HG03432 (cell line): ENCODE measurements at regions not wholly inside any gene's neighbourhood (a gene's known extent, or its start where the extent isn't known, plus 50 kb on each side); places are given as distances from the start of the nearest gene placed in this dataset.
"Not testable (repeated sequence)": the region's sequence is repeated elsewhere in the genome, so short reads cannot be mapped to it uniquely, and the experiment has no call there.

Source experiments
- ATAC-seq: cut with Tn5 transposase; IDR thresholded peaks from one replicate; pipeline ENCODE4 v1.9.1; 2021; ENCODE audit warnings: mild to moderate bottlenecking, moderate library complexity; ENCODE audit not compliant: unreplicated experiment

GRCh38 chr5:174504266-174504726, 220.1 kb upstream of the MSX2 start:
- ATAC-seq = no peak

DNA sequence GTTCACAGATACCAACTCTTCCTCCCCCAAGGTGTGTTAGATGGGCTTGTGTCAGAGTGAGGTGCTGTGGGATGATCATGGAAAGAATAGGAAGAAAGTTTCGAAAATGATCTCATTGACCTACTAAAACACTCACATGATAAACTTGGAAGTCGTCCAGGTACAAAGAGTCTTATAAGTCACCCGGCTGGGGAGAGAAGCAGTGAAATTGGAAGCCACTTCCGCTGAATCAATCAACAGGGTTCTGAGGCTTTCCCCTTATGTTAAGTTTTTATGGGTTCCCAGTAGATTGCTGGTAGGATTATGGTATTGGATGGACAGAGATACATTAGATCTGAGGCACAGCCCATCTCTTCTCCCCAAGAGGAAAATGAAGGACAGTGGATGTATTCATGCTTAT, 218.8 kb upstream of the MSX2 start:
- ATAC-seq = no peak

- not testable (repeated sequence) for ATAC-seq
Measured at GRCh38 chr5:174510782-174511453, 213.5 kb upstream of the MSX2 start.

GRCh38 chr5:174511714-174512253, 212.6 kb upstream of the MSX2 start:
- ATAC-seq = no peak

DNA sequence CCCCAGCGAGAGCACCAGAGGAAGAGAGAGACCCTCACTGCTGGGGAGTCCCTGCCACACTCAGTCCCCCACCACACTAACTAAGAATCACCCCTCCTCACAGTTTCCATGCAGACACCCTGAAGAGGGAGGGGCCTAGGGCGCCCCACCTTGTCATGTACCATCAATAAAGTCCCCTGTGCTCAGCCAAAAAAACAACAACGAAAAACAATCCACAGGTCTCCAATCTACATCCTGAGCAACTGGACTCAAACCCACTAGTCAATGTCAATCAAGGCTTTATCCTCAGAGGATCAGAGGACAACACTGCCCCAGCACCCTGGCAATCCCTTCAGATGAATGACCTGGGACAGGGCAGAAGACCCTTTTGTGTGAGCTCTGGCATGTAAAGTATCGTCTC, 210.1 kb upstream of the MSX2 start:
- ATAC-seq = no peak

DNA sequence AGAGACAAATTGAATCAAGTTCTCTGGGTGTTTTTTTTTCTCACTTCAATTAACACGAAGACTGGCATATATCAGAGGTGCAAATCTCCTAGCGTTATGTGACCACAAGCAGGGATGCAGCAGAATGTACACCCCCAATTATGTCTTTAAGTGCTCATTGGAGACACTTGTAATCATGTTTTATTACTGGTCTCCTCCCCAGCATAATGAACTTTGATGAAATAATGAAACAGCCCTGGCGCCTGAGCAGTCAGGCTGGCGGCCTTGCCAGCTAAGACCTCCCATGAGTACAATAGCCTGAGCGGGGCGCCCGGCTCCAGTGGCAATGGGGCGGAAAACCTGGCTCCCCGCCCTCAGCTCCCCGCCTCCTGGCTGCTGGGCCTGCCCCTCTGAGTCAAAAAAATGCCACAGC, 209.4 kb upstream of the MSX2 start:
- no peak for ATAC-seq

DNA sequence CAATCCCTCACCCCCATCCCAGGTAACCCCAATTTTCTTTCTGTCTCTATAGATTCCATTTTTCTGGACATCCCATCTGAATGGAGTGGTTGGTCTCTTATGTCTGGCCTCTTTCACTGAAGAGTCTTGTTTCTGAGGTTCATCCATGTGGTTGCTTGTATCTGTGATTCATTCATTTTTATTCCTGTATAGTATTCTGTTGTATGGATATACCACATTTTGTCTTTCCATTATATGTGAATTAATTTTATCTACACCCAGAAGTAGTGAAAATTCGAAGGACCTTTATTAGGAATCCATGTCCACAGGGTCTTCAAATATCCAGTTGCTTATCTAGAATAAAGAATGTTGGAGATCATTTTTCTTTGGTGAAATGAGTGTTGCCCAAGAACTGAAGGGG, 207.6 kb upstream of the MSX2 start:
- ATAC-seq = no peak

DNA sequence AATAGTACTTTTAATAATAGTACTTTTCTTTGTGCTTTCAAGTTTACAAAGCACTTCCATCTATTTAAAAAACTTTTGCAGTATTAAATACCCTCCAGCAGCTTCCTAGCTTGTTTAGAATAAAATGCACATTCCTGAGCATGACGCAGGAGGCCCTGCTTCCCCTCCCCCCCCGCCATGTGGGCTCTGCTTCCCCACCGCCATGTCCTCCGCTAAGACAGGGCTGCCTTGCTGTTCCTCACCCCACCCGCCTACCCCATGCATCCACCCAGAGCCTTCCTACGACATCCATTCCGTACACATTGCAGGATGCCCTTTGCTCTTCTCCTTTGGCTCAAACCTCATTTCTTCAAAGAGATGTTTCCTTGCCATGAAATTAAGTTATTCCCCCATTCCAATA, 205.9 kb upstream of the MSX2 start:
- ATAC-seq = no peak

GRCh38 chr5:174520420-174521396, 203.7 kb upstream of the MSX2 start:
- ATAC-seq = no peak

DNA sequence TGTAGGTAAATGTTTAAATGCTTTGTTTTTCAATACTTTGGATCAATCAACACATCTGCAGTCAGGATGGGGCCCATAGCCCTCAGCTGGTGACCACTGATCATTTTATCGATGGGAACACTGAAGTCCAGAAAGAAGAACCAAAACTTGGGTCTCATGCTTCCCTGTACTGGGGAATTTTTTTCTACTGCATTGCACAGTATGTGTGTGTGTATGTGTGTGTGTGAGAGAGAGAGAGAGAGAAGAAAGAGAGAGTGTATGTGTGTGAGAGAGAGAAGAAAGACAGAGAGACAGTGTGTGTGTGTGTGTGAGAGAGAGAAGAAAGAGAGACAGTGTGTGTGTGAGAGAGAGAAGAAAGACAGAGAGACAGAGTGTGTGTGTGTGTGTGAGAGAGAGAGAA, 202.9 kb upstream of the MSX2 start:
- ATAC-seq = no peak

GRCh38 chr5:174522480-174523260, 201.7 kb upstream of the MSX2 start:
- ATAC-seq = no peak

DNA sequence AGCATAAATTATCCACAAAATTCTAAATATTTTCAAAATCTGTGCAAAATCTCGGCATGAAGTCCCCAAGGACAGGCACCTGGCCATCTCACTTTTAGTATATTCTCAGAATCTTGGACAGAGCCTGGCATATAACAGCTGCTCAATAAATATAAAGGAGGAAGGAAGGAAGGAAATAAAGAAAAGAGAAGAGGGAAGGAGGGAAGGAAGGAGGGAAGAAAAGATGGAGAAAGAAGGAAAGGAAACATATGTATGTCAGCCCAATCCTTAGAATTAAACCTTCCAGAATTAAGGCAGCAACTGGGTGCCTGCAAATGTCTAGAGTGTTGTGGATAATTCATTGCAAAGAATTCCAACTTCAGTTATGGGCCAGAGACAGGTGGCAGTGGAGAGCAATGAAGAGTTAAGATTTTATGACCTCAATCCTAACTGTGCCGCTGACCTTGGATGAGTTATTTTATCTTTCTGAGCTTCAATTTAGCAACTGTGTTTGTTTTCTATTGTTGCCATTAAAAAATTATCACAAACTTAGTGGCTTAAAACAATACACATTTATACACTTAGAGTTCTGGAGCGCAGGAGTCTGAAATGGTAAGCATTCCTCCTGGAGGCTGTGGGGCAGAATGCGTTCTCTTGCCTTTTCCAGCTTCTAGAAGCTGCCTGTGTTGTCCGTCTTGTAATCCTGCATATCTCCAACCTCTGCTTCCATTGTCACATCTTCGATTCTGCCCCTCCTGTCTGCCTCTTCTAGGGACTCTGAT, 200.9 kb upstream of the MSX2 start:
- ATAC-seq = no peak

DNA sequence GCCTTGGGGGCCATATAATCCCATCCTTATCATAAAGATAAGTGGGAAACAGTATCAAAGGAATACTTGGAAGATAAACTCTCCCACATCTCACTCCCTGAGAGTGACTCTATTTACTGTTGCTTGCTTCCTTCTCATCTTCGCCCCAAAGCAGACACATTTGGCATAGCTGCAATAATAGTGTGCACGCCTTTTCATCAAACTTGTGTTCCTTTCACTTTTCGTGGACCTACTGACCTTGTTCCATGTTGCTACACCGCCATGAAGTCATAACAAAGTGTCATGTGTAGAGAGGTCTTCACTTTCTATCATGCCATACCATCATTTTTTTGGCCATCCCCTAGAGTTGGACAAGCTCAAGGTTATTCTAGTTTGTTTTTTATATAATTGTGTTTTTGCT, 200.0 kb upstream of the MSX2 start:
- no peak for ATAC-seq

DNA sequence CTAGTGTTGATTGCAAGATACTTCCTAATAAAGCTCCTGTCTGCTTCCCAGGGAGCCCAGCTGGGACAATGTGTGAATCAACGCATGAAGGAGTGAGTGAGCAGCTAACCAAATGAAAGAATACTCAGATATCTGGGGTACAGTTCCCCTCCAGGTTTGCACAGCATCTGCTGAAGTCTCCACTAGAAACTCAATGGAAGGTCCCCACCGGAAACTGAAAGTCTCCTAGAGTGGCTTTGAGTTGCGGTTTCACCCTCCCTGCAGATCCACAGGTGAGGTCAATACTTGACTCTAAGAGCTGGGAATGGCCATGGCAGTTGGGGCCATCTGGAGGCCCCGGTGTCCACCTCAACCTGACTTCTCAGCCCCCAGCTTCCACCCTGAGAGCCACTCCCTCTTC, 198.2 kb upstream of the MSX2 start:
- no peak for ATAC-seq

- ATAC-seq = no peak
Measured at GRCh38 chr5:174527916-174528540, 196.4 kb upstream of the MSX2 start.

GRCh38 chr5:174528821-174529544, 195.4 kb upstream of the MSX2 start:
- ATAC-seq = no peak

DNA sequence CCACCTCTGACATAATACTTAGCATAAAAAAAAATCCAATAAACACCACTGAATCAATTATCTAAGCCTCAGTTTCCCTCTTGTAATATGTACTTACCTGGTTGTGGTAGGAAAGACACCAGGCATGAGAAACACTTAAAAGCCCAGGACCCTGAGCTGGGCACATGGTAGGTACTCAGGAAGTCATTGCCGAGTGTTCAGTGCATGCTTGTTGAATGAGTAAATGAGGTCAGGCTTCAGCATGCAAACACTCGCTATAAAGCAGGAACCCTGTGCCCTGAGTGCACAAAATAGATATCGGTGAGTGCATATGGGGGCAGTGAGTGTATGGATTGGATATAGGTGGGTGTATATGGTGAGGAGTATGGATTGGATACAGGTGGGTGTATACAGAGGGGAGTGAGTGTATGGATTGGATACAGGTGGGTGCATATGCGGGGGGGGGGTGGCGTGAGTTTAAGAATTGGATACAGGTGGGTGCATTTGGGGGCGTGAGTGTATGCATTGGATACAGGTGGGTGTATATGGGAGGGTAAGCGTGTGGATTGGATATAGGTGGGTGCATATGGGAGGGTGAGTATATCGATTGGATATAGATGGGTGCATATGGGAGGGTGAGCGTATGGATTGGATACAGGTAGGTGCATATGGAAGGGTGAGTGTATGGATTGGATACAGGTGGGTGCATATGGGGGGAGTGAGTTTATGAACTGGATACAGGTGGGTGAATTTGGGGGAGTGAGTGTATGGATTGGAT, 194.3 kb upstream of the MSX2 start:
- ATAC-seq = no peak

- ATAC-seq = no peak
Measured at GRCh38 chr5:174531782-174532191, 192.6 kb upstream of the MSX2 start.
